Mesenchymal stem cell (in vitro differentiated cells and primary cell): ENCODE measurements at regions not wholly inside any gene's neighbourhood (a gene's known extent, or its start where the extent isn't known, plus 50 kb on each side); places are given as distances from the start of the nearest gene placed in this dataset.

Experiments
- DNase-seq: peaks from one replicate; pipeline ENCODE4 v3.0.0-alpha.2; 2013
- H2AFZ ChIP-seq: one replicate; pipeline ENCODE4 v1.6.1; 2013; ENCODE audit warnings: low read depth, mild to moderate bottlenecking, control low read depth, inconsistent platforms, low read length, moderate library complexity
- H2AK5ac ChIP-seq: 2 replicates; pipeline ENCODE4 v1.6.1; 2013; ENCODE audit warnings: low read length, moderate library complexity, mild to moderate bottlenecking, inconsistent platforms; ENCODE audit not compliant: severe bottlenecking
- H2BK120ac ChIP-seq: one replicate; pipeline ENCODE4 v1.6.1; 2013; ENCODE audit warnings: low read depth, mild to moderate bottlenecking, inconsistent platforms, low read length, moderate library complexity
- H2BK12ac ChIP-seq, 2 experiments: one replicate each; pipeline ENCODE4 v1.6.1; 2013; ENCODE audit warnings: inconsistent platforms in 2 of 2, low read length in 2 of 2, mild to moderate bottlenecking in 2 of 2, moderate library complexity in 2 of 2, control low read depth in 1 of 2
- H2BK15ac ChIP-seq: one replicate; pipeline ENCODE4 v1.6.1; 2013; ENCODE audit warnings: mild to moderate bottlenecking, low read depth, inconsistent platforms; ENCODE audit not compliant: poor library complexity, severe bottlenecking
- H2BK5ac ChIP-seq: 2 replicates; pipeline ENCODE4 v1.6.1; 2013; ENCODE audit warnings: low read depth, mild to moderate bottlenecking, low read length, control low read depth, inconsistent platforms; ENCODE audit not compliant: poor library complexity, severe bottlenecking
- H3K14ac ChIP-seq, 2 experiments: one replicate each; pipeline ENCODE4 v1.6.1; 2013; ENCODE audit warnings: inconsistent platforms in 2 of 2, low read length in 2 of 2, control low read depth in 1 of 2, mild to moderate bottlenecking in 1 of 2, moderate library complexity in 1 of 2
- H3K18ac ChIP-seq, 2 experiments: one replicate each; pipeline ENCODE4 v1.6.1; 2013; ENCODE audit warnings: inconsistent platforms in 2 of 2, low read length in 2 of 2, control low read depth in 1 of 2, low read depth in 1 of 2, mild to moderate bottlenecking in 1 of 2
- H3K23ac ChIP-seq, 2 experiments: one replicate each; pipeline ENCODE4 v1.6.1; 2013; ENCODE audit warnings: inconsistent platforms in 2 of 2, low read length in 2 of 2, mild to moderate bottlenecking in 2 of 2, moderate library complexity in 2 of 2, control low read depth in 1 of 2
- H3K27ac ChIP-seq: 2 replicates; pipeline ENCODE4 v1.5.1; 2013; ENCODE audit warnings: mild to moderate bottlenecking, moderate library complexity, low read length, control low read depth, inconsistent platforms; ENCODE audit not compliant: poor library complexity, severe bottlenecking
- H3K27me3 ChIP-seq, 2 experiments: 2 replicates each; pipeline versions ENCODE4 v1.6.1 to v1.7.0; 2013; ENCODE audit warnings: low read length in 2 of 2, mild to moderate bottlenecking in 2 of 2, moderate library complexity in 2 of 2, control low read depth in 1 of 2, inconsistent platforms in 1 of 2; ENCODE audit not compliant: control insufficient read depth in 1 of 2, insufficient read depth in 1 of 2
- H3K36me3 ChIP-seq, 2 experiments: 2 replicates each; pipeline versions ENCODE4 v1.6.1 to v1.7.0; 2013; ENCODE audit warnings: low read length in 2 of 2, control low read depth in 1 of 2, inconsistent platforms in 1 of 2, low read depth in 1 of 2, mild to moderate bottlenecking in 1 of 2; ENCODE audit not compliant: insufficient read depth in 2 of 2, control insufficient read depth in 1 of 2
- H3K4ac ChIP-seq, 2 experiments: one replicate each; pipeline ENCODE4 v1.6.1; 2013; ENCODE audit warnings: inconsistent platforms in 2 of 2, low read length in 2 of 2, mild to moderate bottlenecking in 2 of 2, moderate library complexity in 2 of 2, control low read depth in 1 of 2, low read depth in 1 of 2
- H3K4me1 ChIP-seq: 2 replicates; pipeline ENCODE4 v1.6.1; 2013; ENCODE audit warnings: low read depth, low read length, control low read depth; ENCODE audit not compliant: control insufficient read depth, insufficient read depth
- H3K4me2 ChIP-seq: 2 replicates; pipeline ENCODE4 v1.6.1; 2013; ENCODE audit warnings: low read length, mild to moderate bottlenecking, inconsistent platforms; ENCODE audit not compliant: poor library complexity, severe bottlenecking
- H3K4me3 ChIP-seq, 2 experiments: 2 replicates each; pipeline versions ENCODE4 v1.5.1 to v1.7.0; 2013; ENCODE audit warnings: low read length in 2 of 2, mild to moderate bottlenecking in 2 of 2, control low read depth in 1 of 2, low read depth in 1 of 2; ENCODE audit not compliant: insufficient read depth in 1 of 2
- H3K79me1 ChIP-seq: replicated peaks from 2 replicates; pipeline ENCODE4 v1.6.1; 2013; ENCODE audit warnings: mild to moderate bottlenecking, control low read depth, low read length, inconsistent platforms; ENCODE audit not compliant: poor library complexity, severe bottlenecking
- H3K9ac ChIP-seq: 2 replicates; pipeline ENCODE4 v1.7.0; 2013; ENCODE audit warnings: mild to moderate bottlenecking, low read length, moderate library complexity
- H3K9me3 ChIP-seq: 2 replicates; pipeline ENCODE4 v1.7.0; 2013; ENCODE audit warnings: mild to moderate bottlenecking, low read length; ENCODE audit not compliant: control insufficient read depth
- H4K8ac ChIP-seq: one replicate; pipeline ENCODE4 v1.6.1; 2013; ENCODE audit warnings: inconsistent platforms, mild to moderate bottlenecking, low read length, moderate library complexity
- H4K91ac ChIP-seq: one replicate; pipeline ENCODE4 v1.6.1; 2013; ENCODE audit warnings: mild to moderate bottlenecking, low read length, inconsistent platforms
- WGBS: methylation state at CpG from one replicate; pipeline ENCODE4 v1.1.7; 2013; ENCODE audit warnings: mixed read lengths; 5-methylcytosine and 5-hydroxymethylcytosine counted together

- Histone ChIP-seq H4K91ac (no peak overlapping the region), H3K27ac (no peak overlapping the region), H4K8ac (no peak overlapping the region), H3K79me1 (no peaks in the 10 kb centered on the region), H3K27me3 (peaks cover 0 to 3% of the 10 kb centered on the region in 2 experiments), H3K18ac (no peak overlapping the region), H3K9me3 (no peaks in the 10 kb centered on the region), H2BK15ac (no peak overlapping the region), H2BK120ac (no peak overlapping the region), H3K9ac (no peak overlapping the region), H3K23ac (no peak overlapping the region), H3K36me3 (no peaks in the 10 kb centered on the region), H3K4me2 (no peak overlapping the region), H3K4me1 (no peaks in the 10 kb centered on the region), H3K4ac (no peak overlapping the region), H3K4me3 (no peak overlapping the region), H2BK12ac (no peak overlapping the region), H2AFZ (no peak overlapping the region), H2BK5ac (no peak overlapping the region), H3K14ac (no peak overlapping the region), H2AK5ac (no peak overlapping the region)
- DNase-seq = no peak
- 56% methylated on average over 1 of the region's 1 CpG for WGBS
These were observed 166.5 kb downstream of the MINAR1 start for GRCh38 chr15:79598639-79599038.

- Histone ChIP-seq H3K4me3 (no peak overlapping the region), H3K23ac (no peak overlapping the region), H3K79me1 (no peaks in the 10 kb centered on the region), H2AK5ac (no peak overlapping the region), H3K18ac (no peak overlapping the region), H3K9me3 (no peaks in the 10 kb centered on the region), H3K14ac (no peak overlapping the region), H2BK120ac (no peak overlapping the region), H3K4ac (no peak overlapping the region), H3K27ac (no peak overlapping the region), H3K4me2 (no peak overlapping the region), H3K27me3 (peaks cover 0 to 3% of the 10 kb centered on the region in 2 experiments), H3K36me3 (no peaks in the 10 kb centered on the region), H2BK15ac (no peak overlapping the region), H4K8ac (no peak overlapping the region), H4K91ac (no peak overlapping the region), H2BK5ac (no peak overlapping the region), H2AFZ (no peak overlapping the region), H3K9ac (no peak overlapping the region), H3K4me1 (no peaks in the 10 kb centered on the region), H2BK12ac (no peak overlapping the region)
- WGBS = 87% methylated on average over 6 of the region's 7 CpGs
- no peak for DNase-seq
These were observed 169.4 kb downstream of the MINAR1 start for GRCh38 chr15:79601405-79602086.

GRCh38 chr15:79602180-79602579, 170.0 kb downstream of the MINAR1 start:
- no peak overlapping the region for H3K23ac ChIP-seq
- no peak overlapping the region for H3K9ac ChIP-seq
- H2BK12ac ChIP-seq = no peak overlapping the region
- H3K9me3 ChIP-seq = no peaks in the 10 kb centered on the region
- peaks cover 0 to 3% of the 10 kb centered on the region in 2 experiments for H3K27me3 ChIP-seq
- no peak overlapping the region for H4K8ac ChIP-seq
- no peak overlapping the region for H2BK5ac ChIP-seq
- H2AFZ ChIP-seq = no peak overlapping the region
- H3K4me2 ChIP-seq = no peak overlapping the region
- no peak overlapping the region for H2BK120ac ChIP-seq
- no peaks in the 10 kb centered on the region for H3K36me3 ChIP-seq
- DNase-seq = no peak
- H3K4me3 ChIP-seq = no peak overlapping the region
- 60% methylated on average over 1 of the region's 4 CpGs for WGBS
- no peak overlapping the region for H2AK5ac ChIP-seq
- H3K14ac ChIP-seq = no peak overlapping the region
- no peaks in the 10 kb centered on the region for H3K79me1 ChIP-seq
- H3K4ac ChIP-seq = no peak overlapping the region
- no peak overlapping the region for H3K18ac ChIP-seq
- H2BK15ac ChIP-seq = no peak overlapping the region
- no peaks in the 10 kb centered on the region for H3K4me1 ChIP-seq
- no peak overlapping the region for H3K27ac ChIP-seq
- H4K91ac ChIP-seq = no peak overlapping the region

GRCh38 chr15:79602731-79603130, 170.6 kb downstream of the MINAR1 start:
- no peaks in the 10 kb centered on the region for H3K9me3 ChIP-seq
- no peak overlapping the region for H3K23ac ChIP-seq
- no peak overlapping the region for H4K8ac ChIP-seq
- H3K4ac ChIP-seq = no peak overlapping the region
- no peak overlapping the region for H2BK120ac ChIP-seq
- no peak overlapping the region for H3K14ac ChIP-seq
- DNase-seq = no peak
- no peak overlapping the region for H3K27ac ChIP-seq
- H3K36me3 ChIP-seq = no peaks in the 10 kb centered on the region
- no peak overlapping the region for H2AFZ ChIP-seq
- no peaks in the 10 kb centered on the region for H3K4me1 ChIP-seq
- H3K27me3 ChIP-seq = peaks cover 0 to 1% of the 10 kb centered on the region in 2 experiments
- H3K9ac ChIP-seq = no peak overlapping the region
- no peak overlapping the region for H4K91ac ChIP-seq
- H2BK5ac ChIP-seq = no peak overlapping the region
- H3K4me3 ChIP-seq = no peak overlapping the region
- no peak overlapping the region for H2BK12ac ChIP-seq
- H2AK5ac ChIP-seq = no peak overlapping the region
- H2BK15ac ChIP-seq = no peak overlapping the region
- no peak overlapping the region for H3K18ac ChIP-seq
- no peaks in the 10 kb centered on the region for H3K79me1 ChIP-seq
- H3K4me2 ChIP-seq = no peak overlapping the region
